ENCODE measurements at regions not wholly inside any gene's neighbourhood (a gene's known extent, or its start where the extent isn't known, plus 50 kb on each side); places are given as distances from the start of the nearest gene placed in this dataset.

- DNase-seq = no peak
Observed at GRCh38 chr2:9103663-9104277, 100.3 kb upstream of the MBOAT2 start.

GRCh38 chr2:9102861-9103662, 99.6 kb upstream of the MBOAT2 start:
- no peak for DNase-seq

GRCh38 chr2:9101763-9102425, 98.4 kb upstream of the MBOAT2 start:
- no peak for DNase-seq

- DNase-seq = no peak
Observed at GRCh38 chr2:9100080-9100876, 96.8 kb upstream of the MBOAT2 start.

- DNase-seq = peak; percentile 5 to 8
Observed at GRCh38 chr2:9099341-9099751, 95.9 kb upstream of the MBOAT2 start.

GRCh38 chr2:9097892-9098291, 94.4 kb upstream of the MBOAT2 start:
- DNase-seq = no peak

GRCh38 chr2:9097239-9097638, 93.8 kb upstream of the MBOAT2 start:
- DNase-seq = no peak

- no peak for DNase-seq
Observed at GRCh38 chr2:9096761-9097160, 93.3 kb upstream of the MBOAT2 start.

GRCh38 chr2:9095690-9096089, 92.2 kb upstream of the MBOAT2 start:
- peak; percentile 11 to 22 for DNase-seq

- no peak for DNase-seq
Observed at GRCh38 chr2:9095226-9095625, 91.7 kb upstream of the MBOAT2 start.

- no peak for DNase-seq
Observed at GRCh38 chr2:9094117-9094516, 90.6 kb upstream of the MBOAT2 start.

- no peak for DNase-seq
Observed at GRCh38 chr2:9093324-9093723, 89.8 kb upstream of the MBOAT2 start.

- DNase-seq = peak in 1 of 2 donors; percentile 7
Observed at GRCh38 chr2:9092383-9093282, 89.1 kb upstream of the MBOAT2 start.

GRCh38 chr2:9091811-9092210, 88.3 kb upstream of the MBOAT2 start:
- DNase-seq = no peak

GRCh38 chr2:9089831-9090230, 86.3 kb upstream of the MBOAT2 start:
- DNase-seq = no peak

- DNase-seq = no peak
Observed at GRCh38 chr2:9087121-9087681, 83.7 kb upstream of the MBOAT2 start.

- no peak for DNase-seq
Observed at GRCh38 chr2:9086465-9086864, 83.0 kb upstream of the MBOAT2 start.

GRCh38 chr2:9085353-9085752, 81.9 kb upstream of the MBOAT2 start:
- no peak for DNase-seq

- DNase-seq = no peak
Observed at GRCh38 chr2:9083287-9083686, 79.8 kb upstream of the MBOAT2 start.

- no peak for DNase-seq
Observed at GRCh38 chr2:9082158-9082557, 78.7 kb upstream of the MBOAT2 start.

GRCh38 chr2:9081750-9082149, 78.3 kb upstream of the MBOAT2 start:
- DNase-seq = no peak

- no peak for DNase-seq
Observed at GRCh38 chr2:9078405-9078804, 74.9 kb upstream of the MBOAT2 start.

Measured in inflammatory macrophage treated with lipopolysaccharide for 1 hour (primary cell).